Endothelial cell of umbilical vein (primary cell): ENCODE measurements at regions not wholly inside any gene's neighbourhood (a gene's known extent, or its start where the extent isn't known, plus 50 kb on each side); places are given as distances from the start of the nearest gene placed in this dataset.

Experiments used
- BruUV-seq: library from RNA; stranded (reverse); fragments of 400-500 nt; replicated peaks from 2 replicates; lab custom pipeline; 2021; lab: Mats Ljungman, UMichigan
- CTCF ChIA-PET: fragments of 300-600, 350-600 bp; sonication (Branson Sonifier 250); formaldehyde crosslinking; loops from one replicate; lab custom pipeline; 2021; ENCODE audit warnings: antibody characterized with exemption, inconsistent platforms; lab: Charles Lee
- POLR2A ChIA-PET: fragments of 300-600, 350-600 bp; sonication (Branson Sonifier 250); formaldehyde crosslinking; loops from one replicate; lab custom pipeline; 2021; ENCODE audit warnings: antibody characterized with exemption, inconsistent platforms; lab: Charles Lee
- DNase-seq: peaks from one replicate; pipeline ENCODE4 v3.0.0-alpha.2; 2011; ENCODE audit warnings: low read depth, low spot score
- FAIRE-seq: peaks from 2 replicates; lab custom pipeline; 2011; peaks lifted over from hg19 to GRCh38; lab: Jason Lieb, UNC
- H2AFZ ChIP-seq: 2 replicates; pipeline ENCODE4 v1.6.0; 2012; ENCODE audit warnings: low read depth, low read length, control low read depth, inconsistent platforms
- H3K27ac ChIP-seq: 2 replicates; pipeline ENCODE4 v1.5.1; 2011; ENCODE audit warnings: low read depth, mild to moderate bottlenecking, control low read depth, low read length, moderate library complexity; ENCODE audit not compliant: insufficient read depth
- H3K27me3 ChIP-seq, 2 experiments: 2 replicates each; pipeline versions ENCODE4 v1.6.0 to v1.6.1; 2011; ENCODE audit warnings: low read length in 2 of 2, mixed read lengths in 1 of 2; ENCODE audit not compliant: control insufficient read depth in 2 of 2, insufficient read depth in 2 of 2
- H3K36me3 ChIP-seq, 2 experiments: 2 replicates in 1 of 2; 3 replicates in 1 of 2; pipeline ENCODE4 v1.5.1; 2011; ENCODE audit warnings: low read length in 2 of 2, mild to moderate bottlenecking in 1 of 2, moderate library complexity in 1 of 2; ENCODE audit not compliant: control insufficient read depth in 2 of 2, insufficient read depth in 2 of 2; ENCODE audit errors: extremely low read depth in 1 of 2
- H3K4me1 ChIP-seq: 3 replicates; pipeline ENCODE4 v1.5.1; 2011; ENCODE audit warnings: mild to moderate bottlenecking, low read length; ENCODE audit not compliant: control insufficient read depth, insufficient read depth; ENCODE audit errors: extremely low read depth
- H3K4me2 ChIP-seq: 2 replicates; pipeline ENCODE4 v1.6.1; 2011; ENCODE audit warnings: low read length, control low read depth, mixed read lengths; ENCODE audit not compliant: insufficient read depth
- H3K4me3 ChIP-seq, 3 experiments: fragments of 200-600 bp in 1 of 3; sonication (generic), shearing (Covaris generic) in 1 of 3; replicated peaks in 1 of 3; 2 replicates each; pipeline ENCODE4 v1.5.1; 2011 to 2016; ENCODE audit warnings: control low read depth in 3 of 3, low read length in 3 of 3, mild to moderate bottlenecking in 2 of 3, inconsistent platforms in 1 of 3, low read depth in 1 of 3, moderate library complexity in 1 of 3; ENCODE audit not compliant: insufficient read depth in 1 of 3
- H3K79me2 ChIP-seq: 2 replicates; pipeline ENCODE4 v1.6.0; 2012; ENCODE audit warnings: low read length, inconsistent platforms; ENCODE audit not compliant: control insufficient read depth, insufficient read depth
- H3K9ac ChIP-seq: replicated peaks from 2 replicates; pipeline ENCODE3; 2011; ENCODE audit warnings: low read length, control low read depth; ENCODE audit not compliant: insufficient read depth; ENCODE audit errors: extremely low read depth
- H3K9me1 ChIP-seq: replicated peaks from 3 replicates; pipeline ENCODE4 v1.6.0; 2011; ENCODE audit warnings: mild to moderate bottlenecking, low read length; ENCODE audit not compliant: control insufficient read depth, insufficient read depth; ENCODE audit errors: extremely low read depth
- H3K9me3 ChIP-seq: replicated peaks from 2 replicates; pipeline ENCODE4 v1.5.1; 2012; ENCODE audit warnings: low read length, inconsistent platforms; ENCODE audit not compliant: control insufficient read depth, insufficient read depth
- H4K20me1 ChIP-seq: replicated peaks from 2 replicates; pipeline ENCODE3; 2011; ENCODE audit warnings: mild to moderate bottlenecking, low read length; ENCODE audit not compliant: control insufficient read depth, insufficient read depth; ENCODE audit errors: extremely low read depth
- CTCF ChIP-seq, 2 donors: IDR thresholded peaks; 1 replicate in 1 of 2; 2 replicates in 1 of 2; pipeline ENCODE4 v1.5.1; 2011; ENCODE audit warnings: low read length in 2 of 2, mild to moderate bottlenecking in 2 of 2, moderate library complexity in 2 of 2, control low read depth in 1 of 2, inconsistent platforms in 1 of 2, low read depth in 1 of 2; ENCODE audit not compliant: insufficient read depth in 1 of 2; ENCODE audit errors: extremely low read depth in 1 of 2
- EZH2 ChIP-seq: IDR thresholded peaks from 2 replicates; pipeline ENCODE4 v1.6.1; 2012; ENCODE audit warnings: borderline replicate concordance, low read depth, mild to moderate bottlenecking, moderate library complexity, low read length, inconsistent platforms; ENCODE audit not compliant: severe bottlenecking
- FOS ChIP-seq: IDR thresholded peaks from 2 replicates; pipeline ENCODE4 v1.6.1; 2011; ENCODE audit warnings: mild to moderate bottlenecking, low read length, moderate library complexity, borderline replicate concordance; ENCODE audit not compliant: insufficient read depth
- GATA2 ChIP-seq: IDR thresholded peaks from 2 replicates; pipeline ENCODE4 v1.7.0; 2011; ENCODE audit warnings: low read depth, mild to moderate bottlenecking, moderate library complexity, mixed read lengths, low read length; ENCODE audit not compliant: insufficient read length, insufficient read depth
- JUN ChIP-seq: IDR thresholded peaks from 2 replicates; pipeline ENCODE4 v1.6.1; 2011; ENCODE audit warnings: borderline replicate concordance, low read depth; ENCODE audit not compliant: insufficient read length, insufficient read depth
- MAX ChIP-seq: IDR thresholded peaks from 2 replicates; pipeline ENCODE4 v1.6.1; 2011; ENCODE audit not compliant: insufficient read depth, insufficient read length
- MYC ChIP-seq: IDR thresholded peaks from one replicate; pipeline ENCODE4 v1.6.1; 2011; ENCODE audit warnings: mild to moderate bottlenecking, low read depth, low read length
- POLR2A ChIP-seq: IDR thresholded peaks from 2 replicates; pipeline ENCODE4 v1.6.1; 2012; ENCODE audit warnings: low read depth, mild to moderate bottlenecking, control low read depth, low read length
- POLR2AphosphoS5 ChIP-seq: IDR thresholded peaks from 2 replicates; pipeline ENCODE4 v1.6.1; 2012; ENCODE audit warnings: low read depth, mild to moderate bottlenecking, control low read depth, low read length, moderate library complexity; ENCODE audit not compliant: insufficient read depth
- dilution Hi-C: fragments of 300-500 bp; cut with MboI; formaldehyde crosslinking; loops from one replicate; pipeline ENCODE4 v1.15.0; 2019; ENCODE audit warnings: low sequenced_read_pairs; ENCODE audit not compliant: extremely low pct_ligation_motif_present
- intact Hi-C: fragments of 100-400 bp; cut with micrococcal nuclease; formaldehyde crosslinking; loops from one replicate; pipeline ENCODE4 v1.10.0; 2022

GRCh38 chr1:197843401-197843800 lies 59.0 kb upstream of the C1orf53 start:
- no peaks in the 10 kb centered on the region for H3K27me3 ChIP-seq
- no peaks in the 10 kb centered on the region for H4K20me1 ChIP-seq
- no peak for TF ChIP-seq POLR2AphosphoS5
- TF ChIP-seq EZH2: no peak
- no peak for TF ChIP-seq CTCF (IDR thresholded peaks at IDR 0.05; ENCODE audit: extremely low read depth in 1 of 2, insufficient read depth in 1 of 2, low read depth in 1 of 2, low read length in 2 of 2)
- TF ChIP-seq POLR2A: no peak
- no peak for TF ChIP-seq MAX
- no peak for TF ChIP-seq GATA2
- no peak for TF ChIP-seq FOS
- TF ChIP-seq MYC: no peak
- TF ChIP-seq JUN: no peak
- POLR2A ChIA-PET: no interaction called here
- peaks cover 6% of the 10 kb centered on the region for H3K4me1 ChIP-seq
- no peaks in the 10 kb centered on the region for H3K36me3 ChIP-seq
- H2AFZ ChIP-seq: no peak overlapping the region
- H3K9ac ChIP-seq: no peak overlapping the region
- H3K9me3 ChIP-seq: no peaks in the 10 kb centered on the region
- no peak overlapping the region for H3K4me2 ChIP-seq
- H3K79me2 ChIP-seq: no peaks in the 10 kb centered on the region
- no peak overlapping the region for H3K27ac ChIP-seq
- H3K4me3 ChIP-seq: no peak overlapping the region
- CTCF ChIA-PET: interaction anchor here (1.4 kb wide), 1 partner anchor 53 kb away, joined by 3 read pairs; no protein-coding TSS in a partner anchor
- FAIRE-seq (no peak), DNase-seq (no peak)
- BruUV-seq: no TSS peak
- dilution Hi-C loops: no loop called here
- intact Hi-C loops: no loop called here
- H3K9me1 ChIP-seq: no peaks in the 10 kb centered on the region
